Neural cell (in vitro differentiated cells): ENCODE measurements at regions not wholly inside any gene's neighbourhood (a gene's known extent, or its start where the extent isn't known, plus 50 kb on each side); places are given as distances from the start of the nearest gene placed in this dataset.

Experiments
- EP300 ChIP-seq: fragments of 450-650 bp; conservative IDR thresholded peaks from 2 replicates; pipeline ENCODE4 v1.6.1; 2014; ENCODE audit warnings: antibody characterized with exemption, mild to moderate bottlenecking, moderate library complexity; ENCODE audit not compliant: poor library complexity, severe bottlenecking
- TAF1 ChIP-seq: IDR thresholded peaks from 2 replicates; pipeline ENCODE4 v1.6.1; 2012; ENCODE audit warnings: low read depth
- TF ChIP-seq, protein P1 (sequence below): fragments of 450-650 bp; IDR thresholded peaks from 2 replicates; pipeline ENCODE4 v1.5.1; 2014; ENCODE audit warnings: antibody characterized with exemption, mild to moderate bottlenecking, moderate library complexity; ENCODE audit not compliant: poor library complexity, severe bottlenecking

DNA sequence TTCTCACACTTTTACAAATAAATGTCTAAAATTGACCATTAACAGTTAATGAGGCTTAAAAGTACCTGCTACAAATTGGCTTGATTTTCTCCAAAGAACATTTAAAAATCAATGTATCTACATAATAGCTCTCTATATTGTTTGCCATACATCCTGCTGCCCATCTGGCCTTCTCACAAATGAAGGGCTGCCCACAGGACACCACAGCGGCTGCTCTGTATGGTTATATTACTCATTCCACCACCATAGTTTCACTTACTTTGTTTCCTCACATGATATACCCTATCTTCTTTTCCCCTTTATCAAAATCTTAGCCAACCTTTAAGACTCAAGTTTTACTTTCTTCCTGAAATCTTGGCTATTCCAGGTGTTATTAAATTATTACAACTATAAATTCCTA lies 407.7 kb upstream of the HTR1E start:
- TF ChIP-seq, protein P1, sequence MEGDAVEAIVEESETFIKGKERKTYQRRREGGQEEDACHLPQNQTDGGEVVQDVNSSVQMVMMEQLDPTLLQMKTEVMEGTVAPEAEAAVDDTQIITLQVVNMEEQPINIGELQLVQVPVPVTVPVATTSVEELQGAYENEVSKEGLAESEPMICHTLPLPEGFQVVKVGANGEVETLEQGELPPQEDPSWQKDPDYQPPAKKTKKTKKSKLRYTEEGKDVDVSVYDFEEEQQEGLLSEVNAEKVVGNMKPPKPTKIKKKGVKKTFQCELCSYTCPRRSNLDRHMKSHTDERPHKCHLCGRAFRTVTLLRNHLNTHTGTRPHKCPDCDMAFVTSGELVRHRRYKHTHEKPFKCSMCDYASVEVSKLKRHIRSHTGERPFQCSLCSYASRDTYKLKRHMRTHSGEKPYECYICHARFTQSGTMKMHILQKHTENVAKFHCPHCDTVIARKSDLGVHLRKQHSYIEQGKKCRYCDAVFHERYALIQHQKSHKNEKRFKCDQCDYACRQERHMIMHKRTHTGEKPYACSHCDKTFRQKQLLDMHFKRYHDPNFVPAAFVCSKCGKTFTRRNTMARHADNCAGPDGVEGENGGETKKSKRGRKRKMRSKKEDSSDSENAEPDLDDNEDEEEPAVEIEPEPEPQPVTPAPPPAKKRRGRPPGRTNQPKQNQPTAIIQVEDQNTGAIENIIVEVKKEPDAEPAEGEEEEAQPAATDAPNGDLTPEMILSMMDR: no peak
- TF ChIP-seq TAF1 (no peak), EP300 (no peak)
